GM12878 (cell line): ENCODE measurements at regions not wholly inside any gene's neighbourhood (a gene's known extent, or its start where the extent isn't known, plus 50 kb on each side); places are given as distances from the start of the nearest gene placed in this dataset.

Experiments
- ATAC-seq: fragments of 200-7000 bp; cut with Tn5 transposase; 3 replicates; pipeline ENCODE4 v1.9.1; 2020; ENCODE audit warnings: mild to moderate bottlenecking, moderate library complexity
- BruUV-seq: library from RNA; stranded (reverse); fragments of 400-500 nt; replicated peaks from 2 replicates; lab custom pipeline; 2021; lab: Mats Ljungman, UMichigan
- CTCF ChIA-PET: fragments of 300-600 bp; sonication (Branson Sonifier 250); formaldehyde crosslinking; extraction: SDS; loops from one replicate; lab custom pipeline; 2021; ENCODE audit warnings: inconsistent platforms; lab: Yijun Ruan, JAX
- POLR2A ChIA-PET: fragments of 350-600 bp; formaldehyde crosslinking; extraction: SDS; loops from one replicate; lab custom pipeline; 2021; ENCODE audit warnings: inconsistent platforms; lab: Charles Lee
- RAD21 ChIA-PET: fragments of 300-600 bp; sonication (Branson Sonifier 250); formaldehyde crosslinking; loops from one replicate; lab custom pipeline; 2023; ENCODE audit warnings: antibody characterized with exemption; ENCODE audit not compliant: unreplicated experiment; lab: Charles Lee
- SMC1A ChIA-PET: fragments of 300-600 bp; sonication (Branson Sonifier 250); formaldehyde crosslinking; loops from one replicate; lab custom pipeline; 2023; ENCODE audit not compliant: unreplicated experiment, uncharacterized antibody; lab: Charles Lee
- DNase-seq: peaks from one replicate; pipeline ENCODE4 v3.0.0-alpha.2; 2011; ENCODE audit warnings: low read depth, low spot score
- FAIRE-seq: peaks from 3 replicates; lab custom pipeline; 2011; peaks lifted over from hg19 to GRCh38; lab: Jason Lieb, UNC
- H2AFZ ChIP-seq: 2 replicates; pipeline ENCODE4 v1.6.0; 2011; ENCODE audit warnings: low read depth, low read length, control low read depth; ENCODE audit not compliant: control insufficient read depth
- H3K27ac ChIP-seq: 2 replicates; pipeline ENCODE4 v1.5.1; 2011; ENCODE audit warnings: control low read depth; ENCODE audit not compliant: control insufficient read depth, insufficient read depth
- H3K27me3 ChIP-seq, 2 experiments: replicated peaks in 1 of 2; 2 replicates each; pipeline versions ENCODE4 v1.6.0 to v1.6.1; 2011; ENCODE audit warnings: low read length in 1 of 2; ENCODE audit not compliant: control insufficient read depth in 2 of 2, insufficient read depth in 2 of 2
- H3K36me3 ChIP-seq, 2 experiments: 2 replicates each; pipeline ENCODE4 v1.5.1; 2011; ENCODE audit warnings: low read length in 1 of 2; ENCODE audit not compliant: control insufficient read depth in 2 of 2, insufficient read depth in 2 of 2
- H3K4me1 ChIP-seq: 2 replicates; pipeline ENCODE4 v1.6.1; 2011; ENCODE audit warnings: mild to moderate bottlenecking, low read length, moderate library complexity, mixed read lengths; ENCODE audit not compliant: control insufficient read depth, insufficient read depth
- H3K4me2 ChIP-seq: 2 replicates; pipeline ENCODE4 v1.6.0; 2011; ENCODE audit warnings: control low read depth; ENCODE audit not compliant: control insufficient read depth, insufficient read depth
- H3K4me3 ChIP-seq: fragments of 200-600 bp; sonication (generic); 2 replicates; pipeline ENCODE4 v1.5.1; 2016
- H3K79me2 ChIP-seq: 2 replicates; pipeline ENCODE4 v1.6.0; 2011; ENCODE audit warnings: low read length; ENCODE audit not compliant: control insufficient read depth, insufficient read depth
- H3K9ac ChIP-seq: 2 replicates; pipeline ENCODE4 v1.8.0; 2011; ENCODE audit warnings: low read length, control low read depth, mixed read lengths; ENCODE audit not compliant: control insufficient read depth, insufficient read depth
- H3K9me3 ChIP-seq: replicated peaks from 3 replicates; pipeline ENCODE4 v1.5.1; 2011; ENCODE audit warnings: mild to moderate bottlenecking, low read length; ENCODE audit not compliant: control insufficient read depth, insufficient read depth
- H4K20me1 ChIP-seq: 2 replicates; pipeline ENCODE4 v1.6.0; 2011; ENCODE audit not compliant: control insufficient read depth, insufficient read depth
- BCL3 ChIP-seq: IDR thresholded peaks from 2 replicates; pipeline ENCODE4 v1.6.1; 2011; ENCODE audit warnings: borderline replicate concordance, low read depth, mild to moderate bottlenecking, moderate library complexity, low read length; ENCODE audit not compliant: insufficient read depth, poor library complexity, severe bottlenecking
- BRCA1 ChIP-seq: IDR thresholded peaks from 2 replicates; pipeline ENCODE4 v1.6.1; 2011; ENCODE audit warnings: low read depth, low read length, improper control_type of control experiment
- CEBPZ ChIP-seq: fragments of 150-350 bp; IDR thresholded peaks from 2 replicates; pipeline ENCODE4 v1.6.1; 2016; ENCODE audit warnings: low read depth, low read length
- CREM ChIP-seq: IDR thresholded peaks from 2 replicates; pipeline ENCODE4 v1.6.1; 2014; ENCODE audit warnings: antibody characterized with exemption, low read depth
- EED ChIP-seq: sonication (generic); IDR thresholded peaks from 2 replicates; pipeline ENCODE4 v1.6.1; 2016; ENCODE audit warnings: antibody characterized with exemption, low read depth
- JUND ChIP-seq: IDR thresholded peaks from 2 replicates; pipeline ENCODE4 v1.6.1; 2012; ENCODE audit warnings: low read depth, mild to moderate bottlenecking, low read length, improper control_type of control experiment, moderate library complexity
- KAT2A ChIP-seq: conservative IDR thresholded peaks from 2 replicates; pipeline ENCODE4 v1.6.1; 2011; ENCODE audit warnings: low read depth, low read length; ENCODE audit not compliant: control insufficient read depth
- KLF5 ChIP-seq: fragments of 450-650 bp; IDR thresholded peaks from 2 replicates; pipeline ENCODE4 v1.6.1; 2014; ENCODE audit warnings: mild to moderate bottlenecking; ENCODE audit not compliant: partially characterized antibody
- MEF2B ChIP-seq: fragments of 450-650 bp; IDR thresholded peaks from 2 replicates; pipeline ENCODE4 v1.6.1; 2018; ENCODE audit warnings: mild to moderate bottlenecking, moderate library complexity; ENCODE audit not compliant: partially characterized antibody, poor library complexity, severe bottlenecking
- NR2C1 ChIP-seq: fragments of 450-650 bp; IDR thresholded peaks from 2 replicates; pipeline ENCODE4 v1.6.1; 2017; ENCODE audit warnings: antibody characterized with exemption, mild to moderate bottlenecking, moderate library complexity
- SP1 ChIP-seq: IDR thresholded peaks from one replicate; pipeline ENCODE4 v1.6.1; 2011; ENCODE audit warnings: low read depth, low read length
- SREBF1 ChIP-seq: IDR thresholded peaks from 2 replicates; pipeline ENCODE4 v1.6.1; 2012; ENCODE audit warnings: mild to moderate bottlenecking, low read length
- TBL1XR1 ChIP-seq: IDR thresholded peaks from 2 replicates; pipeline ENCODE4 v1.6.1; 2012; ENCODE audit warnings: low read depth, low read length, improper control_type of control experiment
- TCF3 ChIP-seq: IDR thresholded peaks from 2 replicates; pipeline ENCODE4 v1.6.1; 2012; ENCODE audit warnings: low read depth, mild to moderate bottlenecking, low read length, borderline replicate concordance; ENCODE audit not compliant: insufficient read depth
- WRNIP1 ChIP-seq: IDR thresholded peaks from 2 replicates; pipeline ENCODE4 v1.6.1; 2011; ENCODE audit warnings: low read depth, low read length, improper control_type of control experiment, borderline replicate concordance
- YBX1 ChIP-seq: fragments of 450-650 bp; IDR thresholded peaks from 2 replicates; pipeline ENCODE4 v1.6.1; 2016; ENCODE audit warnings: antibody characterized with exemption
- WGBS: methylation state at CpG from one replicate; pipeline ENCODE4 v1.1.6; 2016; ENCODE audit warnings: low lambda C conversion rate; ENCODE audit not compliant: insufficient replicate concordance, insufficient coverage; ENCODE audit errors: missing lambda C conversion rate; 5-methylcytosine and 5-hydroxymethylcytosine counted together
- in situ Hi-C: fragments of 300-500 bp; cut with MboI; formaldehyde crosslinking; loops from 9 replicates; pipeline ENCODE4 v1.14.3; 2018; ENCODE audit warnings: mixed read lengths
- intact Hi-C: fragments of 100-400 bp; cut with micrococcal nuclease; formaldehyde crosslinking; loops from one replicate; pipeline ENCODE4 v1.14.2; 2022; ENCODE audit not compliant: unreplicated experiment

- in situ Hi-C loops (no loop called here), intact Hi-C loops (no loop called here)
- ChIA-PET CTCF (interaction anchor here (0.6 kb wide), 1 partner anchor 12 kb away, joined by 4 read pairs; no protein-coding TSS in a partner anchor), POLR2A (no interaction called here), RAD21 (no interaction called here), SMC1A (no interaction called here)
- no TSS peak for BruUV-seq
- WGBS = 76% methylated on average over 6 of the region's 6 CpGs
- Histone ChIP-seq H4K20me1 (no peaks in the 10 kb centered on the region), H3K27ac (no peak overlapping the region), H3K9ac (no peak overlapping the region), H3K4me3 (no peak overlapping the region), H3K27me3 (no peaks in the 10 kb centered on the region), H3K79me2 (no peaks in the 10 kb centered on the region), H3K36me3 (no peaks in the 10 kb centered on the region), H3K4me1 (peaks cover 8% of the 10 kb centered on the region), H2AFZ (no peak overlapping the region), H3K4me2 (no peak overlapping the region), H3K9me3 (no peaks in the 10 kb centered on the region; the same call in 2 of the 3 replicates)
- no peak for TF ChIP-seq WRNIP1
- no peak for TF ChIP-seq KLF5
- no peak for TF ChIP-seq NR2C1
- no peak for TF ChIP-seq TCF3
- no peak for ATAC-seq
- no peak for FAIRE-seq
- DNase-seq = no peak
Observed at GRCh38 chr9:129506892-129507291, 114.0 kb downstream of the C9orf50 start.

- Histone ChIP-seq H2AFZ (no peak overlapping the region), H3K4me2 (no peak overlapping the region), H3K27ac (no peak overlapping the region), H3K27me3 (no peaks in the 10 kb centered on the region), H4K20me1 (no peaks in the 10 kb centered on the region), H3K4me1 (peaks cover 8% of the 10 kb centered on the region), H3K79me2 (no peaks in the 10 kb centered on the region), H3K9me3 (no peaks in the 10 kb centered on the region; the same call in 2 of the 3 replicates), H3K9ac (no peak overlapping the region), H3K36me3 (no peaks in the 10 kb centered on the region), H3K4me3 (no peak overlapping the region)
- intact Hi-C loops (no loop called here), in situ Hi-C loops (no loop called here)
- FAIRE-seq = no peak
- ChIA-PET RAD21 (no interaction called here), POLR2A (no interaction called here), CTCF (no interaction called here), SMC1A (no interaction called here)
- BruUV-seq = no TSS peak
- no peak for DNase-seq
- WGBS = 75% methylated on average over 13 of the region's 13 CpGs
- ATAC-seq = no peak
- TF ChIP-seq KAT2A = no peak
- TF ChIP-seq JUND = no peak
- no peak for TF ChIP-seq YBX1
- TF ChIP-seq BCL3 = no peak
- no peak for TF ChIP-seq BRCA1
- TF ChIP-seq MEF2B = no peak
- TF ChIP-seq CEBPZ = no peak
- TF ChIP-seq TBL1XR1 = no peak
- no peak for TF ChIP-seq SP1
- no peak for TF ChIP-seq CREM
- no peak for TF ChIP-seq SREBF1
- no peak for TF ChIP-seq EED
Observed at GRCh38 chr9:129506041-129506440, 114.9 kb downstream of the C9orf50 start.
